WTC11 (cell line): ENCODE measurements at regions not wholly inside any gene's neighbourhood (a gene's known extent, or its start where the extent isn't known, plus 50 kb on each side); places are given as distances from the start of the nearest gene placed in this dataset.

Experiments used
- ATAC-seq: fragments of 200-7000 bp; cut with Tn5 transposase; 2 replicates; pipeline ENCODE4 v1.10.0; 2021; ENCODE audit warnings: mild to moderate bottlenecking, moderate library complexity
- CTCF ChIA-PET: fragments of 300-600 bp; sonication (Branson Sonifier 250); formaldehyde crosslinking; loops from one replicate; lab custom pipeline; 2021; ENCODE audit warnings: antibody characterized with exemption; lab: Charles Lee
- POLR2A ChIA-PET: fragments of 350-600 bp; sonication (Branson Sonifier 250); formaldehyde crosslinking; loops from one replicate; lab custom pipeline; 2021; ENCODE audit warnings: antibody characterized with exemption; lab: Charles Lee
- DNase-seq: peaks from one replicate; pipeline ENCODE4 v3.0.0; 2021; ENCODE audit warnings: low spot score
- H3K27ac Mint-ChIP-seq: 2 replicates; pipeline ENCODE4 v1.8.0; 2021; ENCODE audit warnings: mixed read lengths
- H3K27me3 Mint-ChIP-seq: 2 replicates; pipeline ENCODE4 v1.8.0; 2021; ENCODE audit warnings: low read depth, mild to moderate bottlenecking, moderate library complexity, mixed read lengths
- H3K36me3 Mint-ChIP-seq: 2 replicates; pipeline ENCODE4 v1.8.0; 2021; ENCODE audit warnings: mixed read lengths
- H3K4me1 Mint-ChIP-seq: 2 replicates; pipeline ENCODE4 v1.8.0; 2022; ENCODE audit warnings: mixed read lengths
- H3K4me3 Mint-ChIP-seq: 2 replicates; pipeline ENCODE4 v1.8.0; 2021; ENCODE audit warnings: mild to moderate bottlenecking, moderate library complexity, mixed read lengths
- H3K9me3 Mint-ChIP-seq: 2 replicates; pipeline ENCODE4 v1.8.0; 2021; ENCODE audit warnings: mixed read lengths
- ATF1 ChIP-seq: sonication (generic); formaldehyde crosslinking; IDR thresholded peaks from 2 replicates; pipeline ENCODE4 v1.8.1; 2023; ENCODE audit warnings: mild to moderate bottlenecking, moderate library complexity, missing genetic modification reagents
- CREB1 ChIP-seq: sonication (generic); formaldehyde crosslinking; IDR thresholded peaks from 2 replicates; pipeline ENCODE4 v1.8.0; 2023; ENCODE audit warnings: mild to moderate bottlenecking, missing genetic modification reagents
- CREM ChIP-seq: sonication (generic); formaldehyde crosslinking; IDR thresholded peaks from 2 replicates; pipeline ENCODE4 v1.8.1; 2022; ENCODE audit warnings: mild to moderate bottlenecking, missing genetic modification reagents, moderate library complexity
- ETV6 ChIP-seq: sonication (generic); formaldehyde crosslinking; IDR thresholded peaks from 2 replicates; pipeline ENCODE4 v1.8.1; 2022; ENCODE audit warnings: mild to moderate bottlenecking, missing genetic modification reagents
- FOXP4 ChIP-seq: sonication (generic); formaldehyde crosslinking; IDR thresholded peaks from 2 replicates; pipeline ENCODE4 v1.8.0; 2022; ENCODE audit warnings: mild to moderate bottlenecking, missing genetic modification reagents
- GABPB1 ChIP-seq: sonication (generic); formaldehyde crosslinking; IDR thresholded peaks from 2 replicates; pipeline ENCODE4 v1.8.1; 2023; ENCODE audit warnings: mild to moderate bottlenecking, missing genetic modification reagents
- GTF2I ChIP-seq: fragments of 250-450 bp; sonication (Bioruptor Pico); conservative IDR thresholded peaks from 2 replicates; pipeline ENCODE4 v1.4.0; 2021; ENCODE audit warnings: mild to moderate bottlenecking
- JAZF1 ChIP-seq: fragments of 250-450 bp; sonication (Bioruptor Pico); IDR thresholded peaks from 2 replicates; pipeline ENCODE4 v1.9.0; 2021; ENCODE audit warnings: moderate library complexity, mild to moderate bottlenecking, inconsistent platforms
- JUN ChIP-seq: sonication (generic); formaldehyde crosslinking; IDR thresholded peaks from 2 replicates; pipeline ENCODE4 v1.8.0; 2023; ENCODE audit warnings: mild to moderate bottlenecking, missing genetic modification reagents
- NFE2L1 ChIP-seq: sonication (generic); formaldehyde crosslinking; IDR thresholded peaks from 2 replicates; pipeline ENCODE4 v1.8.1; 2023; ENCODE audit warnings: missing genetic modification reagents
- NR3C1 ChIP-seq: sonication (generic); formaldehyde crosslinking; conservative IDR thresholded peaks from 2 replicates; pipeline ENCODE4 v1.8.1; 2023; ENCODE audit warnings: low read depth, mild to moderate bottlenecking, missing genetic modification reagents
- PRDM15 ChIP-seq: sonication (generic); formaldehyde crosslinking; IDR thresholded peaks from 2 replicates; pipeline ENCODE4 v1.8.0; 2022; ENCODE audit warnings: missing genetic modification reagents
- PREB ChIP-seq: sonication (generic); formaldehyde crosslinking; IDR thresholded peaks from 2 replicates; pipeline ENCODE4 v1.8.1; 2022; ENCODE audit warnings: mild to moderate bottlenecking, missing genetic modification reagents, moderate library complexity, borderline replicate concordance
- PRRX2 ChIP-seq: fragments of 250-450 bp; sonication (Bioruptor Pico); IDR thresholded peaks from 2 replicates; pipeline ENCODE4 v1.8.0; 2021; ENCODE audit warnings: mild to moderate bottlenecking
- SMAD4 ChIP-seq: sonication (generic); formaldehyde crosslinking; IDR thresholded peaks from 2 replicates; pipeline ENCODE4 v1.8.0; 2022; ENCODE audit warnings: mild to moderate bottlenecking, missing genetic modification reagents
- TCF7 ChIP-seq: sonication (generic); formaldehyde crosslinking; IDR thresholded peaks from 2 replicates; pipeline ENCODE4 v1.8.0; 2022; ENCODE audit warnings: mild to moderate bottlenecking, low read depth, missing genetic modification reagents, moderate library complexity
- TEAD4 ChIP-seq: sonication (generic); formaldehyde crosslinking; IDR thresholded peaks from 2 replicates; pipeline ENCODE4 v1.8.0; 2022; ENCODE audit warnings: mild to moderate bottlenecking, missing genetic modification reagents
- USF1 ChIP-seq: sonication (generic); formaldehyde crosslinking; IDR thresholded peaks from 2 replicates; pipeline ENCODE4 v1.8.0; 2022; ENCODE audit warnings: mild to moderate bottlenecking, missing genetic modification reagents
- ZNF121 ChIP-seq: sonication (generic); formaldehyde crosslinking; IDR thresholded peaks from 2 replicates; pipeline ENCODE4 v1.8.0; 2023; ENCODE audit warnings: missing genetic modification reagents
- ZNF532 ChIP-seq: fragments of 250-450 bp; sonication (Bioruptor Pico); IDR thresholded peaks from 2 replicates; pipeline ENCODE4 v1.9.0; 2021; ENCODE audit warnings: mild to moderate bottlenecking, borderline replicate concordance

- Mint-ChIP-seq H3K27ac (no peak overlapping the region), H3K4me3 (no peak overlapping the region), H3K27me3 (peaks cover 7% of the 10 kb centered on the region), H3K4me1 (peaks cover 4% of the 10 kb centered on the region; the same call in 1 of the 2 replicates), H3K36me3 (peaks cover 19% of the 10 kb centered on the region; the same call in 1 of the 2 replicates), H3K9me3 (peaks cover 61% of the 10 kb centered on the region)
- ATAC-seq, result no peak
- ChIA-PET POLR2A (no interaction called here), CTCF (interaction anchor here (1.2 kb wide), 1 partner anchor 59 kb away, joined by 3 read pairs; no protein-coding TSS in a partner anchor)
- TF ChIP-seq ETV6 (CRISPR knock-in tag) (no peak), TCF7 (CRISPR knock-in tag) (no peak), GABPB1 (no peak), SMAD4 (CRISPR knock-in tag) (no peak), CREM (CRISPR knock-in tag) (no peak), PRRX2 (CRISPR knock-in tag) (no peak), USF1 (CRISPR knock-in tag) (no peak), PREB (CRISPR knock-in tag) (no peak), NFE2L1 (CRISPR knock-in tag) (no peak), TEAD4 (CRISPR knock-in tag) (no peak), FOXP4 (CRISPR knock-in tag) (no peak), ZNF532 (no peak), JUN (CRISPR knock-in tag) (no peak), NR3C1 (CRISPR knock-in tag) (no peak), JAZF1 (CRISPR knock-in tag) (no peak), ZNF121 (no peak), CREB1 (no peak), ATF1 (CRISPR knock-in tag) (no peak), GTF2I (CRISPR knock-in tag) (no peak), PRDM15 (CRISPR knock-in tag) (no peak)
- TF ChIP-seq, all 79 proteins: peak for 0
- no peak for DNase-seq
These were observed 54.6 kb downstream of the OR10H4 start for GRCh38 chr19:16003391-16003790.
